ENCODE measurements at regions not wholly inside any gene's neighbourhood (a gene's known extent, or its start where the extent isn't known, plus 50 kb on each side); places are given as distances from the start of the nearest gene placed in this dataset.

- 84 to 86% methylated on average over 4 of the region's 4 CpGs for WGBS, 2 donors
Observed at GRCh38 chr1:56220021-56220420, 359.3 kb downstream of the PLPP3 start.

GRCh38 chr1:56218023-56218422 lies 361.3 kb downstream of the PLPP3 start:
- no peaks in the 10 kb centered on the region for H3K36me3 ChIP-seq (replicated peaks in 1 of 2; ENCODE audit: insufficient read depth in 1 of 2, low read depth in 2 of 2)
- intact Hi-C loops (cut with DNase I), result no loop called here
- no peaks in the 10 kb centered on the region for H3K27me3 ChIP-seq
- H3K4me3 ChIP-seq, result no peak overlapping the region
- ATAC-seq (no peak), DNase-seq (no peak)
- 80 to 84% methylated on average over 4 of the region's 4 CpGs for WGBS, 2 donors
- TF ChIP-seq POLR2A (IDR thresholded peaks at IDR 0.05) (no peak), CTCF (IDR thresholded peaks at IDR 0.05) (no peak)
- no peak overlapping the region for H3K27ac ChIP-seq
- no peaks in the 10 kb centered on the region for H3K9me3 ChIP-seq
- H3K4me1 ChIP-seq, result no peaks in the 10 kb centered on the region

More at GRCh38 chr1:56220021-56220420, 359.3 kb downstream of the PLPP3 start:
- ATAC-seq (no peak), DNase-seq (no peak)
- Histone ChIP-seq H3K9me3 (no peaks in the 10 kb centered on the region), H3K27ac (no peak overlapping the region), H3K4me3 (no peak overlapping the region), H3K27me3 (no peaks in the 10 kb centered on the region), H3K4me1 (no peaks in the 10 kb centered on the region), H3K36me3 (replicated peaks in 1 of 2; ENCODE audit: insufficient read depth in 1 of 2, low read depth in 2 of 2) (no peaks in the 10 kb centered on the region)
- TF ChIP-seq POLR2A (IDR thresholded peaks at IDR 0.05) (no peak), CTCF (IDR thresholded peaks at IDR 0.05) (no peak)
- intact Hi-C loops (cut with DNase I), result no loop called here

GRCh38 chr1:56216218-56216617 lies 363.1 kb downstream of the PLPP3 start:
- Histone ChIP-seq H3K9me3 (no peaks in the 10 kb centered on the region), H3K4me1 (no peaks in the 10 kb centered on the region), H3K36me3 (replicated peaks in 1 of 2; ENCODE audit: insufficient read depth in 1 of 2, low read depth in 2 of 2) (no peaks in the 10 kb centered on the region), H3K27me3 (no peaks in the 10 kb centered on the region), H3K4me3 (no peak overlapping the region), H3K27ac (no peak overlapping the region)
- WGBS, 2 donors, result 52 to 67% methylated on average over 4 of the region's 4 CpGs
- intact Hi-C loops (cut with DNase I), result no loop called here
- DNase-seq, result no peak
- TF ChIP-seq CTCF (IDR thresholded peaks at IDR 0.05), result no peak
- no peak for TF ChIP-seq POLR2A (IDR thresholded peaks at IDR 0.05)
- no peak for ATAC-seq

- Histone ChIP-seq H3K27me3 (no peaks in the 10 kb centered on the region), H3K27ac (no peak overlapping the region), H3K4me1 (no peaks in the 10 kb centered on the region), H3K36me3 (replicated peaks in 1 of 2; ENCODE audit: insufficient read depth in 1 of 2, low read depth in 2 of 2) (no peaks in the 10 kb centered on the region), H3K9me3 (no peaks in the 10 kb centered on the region), H3K4me3 (no peak overlapping the region)
- whole genome bisulfite sequencing, 2 donors, result 87% methylated on average over 4 of the region's 4 CpGs
- no peak for TF ChIP-seq CTCF (IDR thresholded peaks at IDR 0.05)
- TF ChIP-seq POLR2A (IDR thresholded peaks at IDR 0.05), result no peak
- intact Hi-C loops (cut with DNase I), result no loop called here
- ATAC-seq (no peak), DNase-seq (no peak)
Observed at GRCh38 chr1:56215771-56216170, 363.6 kb downstream of the PLPP3 start.

- H3K9me3 ChIP-seq, result no peaks in the 10 kb centered on the region
- TF ChIP-seq CTCF (IDR thresholded peaks at IDR 0.05) (no peak), POLR2A (IDR thresholded peaks at IDR 0.05) (no peak)
- no peak for ATAC-seq
- no peaks in the 10 kb centered on the region for H3K4me1 ChIP-seq
- H3K36me3 ChIP-seq (replicated peaks in 1 of 2; ENCODE audit: insufficient read depth in 1 of 2, low read depth in 2 of 2), result no peaks in the 10 kb centered on the region
- H3K4me3 ChIP-seq, result no peak overlapping the region
- 77 to 85% methylated on average over 3 of the region's 3 CpGs for WGBS, 2 donors
- intact Hi-C loops (cut with DNase I), result no loop called here
- H3K27me3 ChIP-seq, result no peaks in the 10 kb centered on the region
- H3K27ac ChIP-seq, result no peak overlapping the region
- DNase-seq, result no peak
Observed at GRCh38 chr1:56215086-56215485, 364.3 kb downstream of the PLPP3 start.
